ENCODE measurements at regions not wholly inside any gene's neighbourhood (a gene's known extent, or its start where the extent isn't known, plus 50 kb on each side); places are given as distances from the start of the nearest gene placed in this dataset.

DNA sequence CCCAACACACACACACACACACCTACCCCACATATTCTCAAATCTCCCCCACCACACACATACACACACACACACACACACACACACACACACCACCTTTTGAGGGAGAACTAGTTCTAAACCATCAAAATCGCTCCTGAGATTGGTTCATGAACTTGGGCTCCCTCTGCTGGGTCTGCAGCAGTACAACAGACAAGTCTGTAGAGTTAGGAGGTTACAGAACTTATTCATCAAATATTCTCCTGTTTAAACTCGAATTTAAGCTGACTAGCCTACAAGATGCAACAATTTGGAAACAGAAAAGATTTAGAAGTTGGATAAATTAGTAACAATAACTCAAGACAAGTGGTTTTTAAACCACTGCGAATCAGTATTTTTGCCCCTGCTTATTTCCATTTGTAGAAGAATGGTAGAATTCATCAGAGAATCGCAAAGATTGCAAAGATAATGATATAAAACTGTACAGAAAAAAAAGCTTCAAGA is 136.4 kb upstream of the USP15 start:
- no CpG with 5 or more reads among the region's 4 CpGs for WGBS (ENCODE audit: insufficient coverage)

DNA sequence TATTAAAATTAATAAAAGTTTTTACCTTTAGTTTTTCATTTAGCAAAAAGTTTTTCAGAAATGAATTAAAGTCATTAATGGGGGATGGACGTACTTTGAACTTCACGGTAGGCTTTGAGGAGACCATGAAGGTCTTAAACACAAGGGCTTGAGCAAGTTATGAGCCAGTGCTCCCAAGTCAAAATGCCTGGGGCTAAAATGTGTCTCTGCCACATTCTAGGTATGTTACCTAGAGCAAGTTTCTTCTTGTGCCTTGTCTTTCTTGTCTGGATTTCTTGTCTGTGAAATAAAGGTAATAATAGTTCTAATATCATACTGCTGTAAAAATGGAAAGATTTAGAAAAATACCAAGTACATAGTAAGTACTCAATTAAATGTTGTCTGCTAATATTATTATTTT is 132.7 kb upstream of the USP15 start:
- no peaks in the 10 kb centered on the region for H3K36me3 ChIP-seq (ENCODE audit: control insufficient read depth, insufficient read depth, low read length)
- H3K4me1 ChIP-seq (ENCODE audit: control insufficient read depth, insufficient read depth, low read length) = no peaks in the 10 kb centered on the region
- WGBS (ENCODE audit: insufficient coverage) = no CpG with 5 or more reads among the region's 2 CpGs
- H3K9me3 ChIP-seq (ENCODE audit: control insufficient read depth, insufficient read depth, low read length) = no peaks in the 10 kb centered on the region
- H3K27me3 ChIP-seq (ENCODE audit: control insufficient read depth, insufficient read depth, low read length) = no peaks in the 10 kb centered on the region
- no peak overlapping the region for H3K4me3 ChIP-seq (ENCODE audit: low read depth, low read length)
- no peak for DNase-seq (ENCODE audit: low read depth in 4 of 6, low spot score in 6 of 6)
- H3K27ac ChIP-seq (ENCODE audit: low read depth, low read length) = no peak overlapping the region

More for the DNA sequence above, 136.4 kb upstream of the USP15 start:
- H3K4me1 ChIP-seq (ENCODE audit: control insufficient read depth, insufficient read depth, low read length) = no peaks in the 10 kb centered on the region
- no peaks in the 10 kb centered on the region for H3K9me3 ChIP-seq (ENCODE audit: control insufficient read depth, insufficient read depth, low read length)
- no peaks in the 10 kb centered on the region for H3K36me3 ChIP-seq (ENCODE audit: control insufficient read depth, insufficient read depth, low read length)
- no peak overlapping the region for H3K27ac ChIP-seq (ENCODE audit: low read depth, low read length)
- H3K27me3 ChIP-seq (ENCODE audit: control insufficient read depth, insufficient read depth, low read length) = no peaks in the 10 kb centered on the region
- H3K4me3 ChIP-seq (ENCODE audit: low read depth, low read length) = no peak overlapping the region
- DNase-seq (ENCODE audit: low read depth in 4 of 6, low spot score in 6 of 6) = peak in 5 of 6 donors; percentile 17 to 85 (median 35)

DNA sequence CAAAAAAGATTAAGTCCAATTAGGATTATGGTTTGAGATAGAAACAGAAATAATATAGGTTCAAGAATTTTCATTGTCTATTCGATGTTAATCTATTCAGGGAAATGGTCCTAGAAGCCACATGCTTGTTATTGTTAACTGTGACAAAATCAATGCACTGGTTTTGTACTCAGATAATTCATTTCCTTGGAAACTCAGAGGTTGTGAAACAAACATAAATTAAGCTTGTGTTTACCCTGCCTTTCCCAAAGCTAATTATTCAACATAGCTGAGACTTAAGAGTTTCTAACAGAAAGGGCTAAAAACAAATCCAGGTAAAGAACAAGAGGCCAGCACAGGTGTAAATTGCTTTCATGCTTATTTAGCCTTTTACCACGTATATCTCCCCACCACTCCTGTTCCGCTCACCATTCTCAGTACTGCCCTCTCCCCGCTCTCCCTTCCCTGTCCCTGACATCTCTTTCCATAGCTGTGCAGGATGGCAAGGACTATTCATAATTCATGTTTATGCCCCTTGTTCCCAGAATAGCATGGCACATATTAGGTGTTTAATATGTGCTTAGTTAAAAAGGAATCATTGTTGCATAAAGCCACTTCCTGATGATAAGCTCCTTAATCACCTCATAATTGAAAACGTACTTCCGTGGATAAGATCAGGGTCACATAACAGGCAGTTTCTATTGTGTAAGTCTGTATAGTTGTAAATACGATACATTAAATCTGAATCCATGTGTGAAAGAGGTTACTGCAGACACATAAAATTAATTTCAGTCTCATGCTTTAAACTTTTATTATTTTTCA is 131.8 kb upstream of the USP15 start:
- no peak overlapping the region for H3K4me3 ChIP-seq (ENCODE audit: low read depth, low read length)
- no peak overlapping the region for H3K27ac ChIP-seq (ENCODE audit: low read depth, low read length)
- no peaks in the 10 kb centered on the region for H3K9me3 ChIP-seq (ENCODE audit: control insufficient read depth, insufficient read depth, low read length)
- peak in 1 of 6 donors; percentile 15 for DNase-seq (ENCODE audit: low read depth in 4 of 6, low spot score in 6 of 6)
- no peaks in the 10 kb centered on the region for H3K36me3 ChIP-seq (ENCODE audit: control insufficient read depth, insufficient read depth, low read length)
- H3K27me3 ChIP-seq (ENCODE audit: control insufficient read depth, insufficient read depth, low read length) = no peaks in the 10 kb centered on the region
- 55% methylated on average over 4 of the region's 7 CpGs for WGBS (ENCODE audit: insufficient coverage)
- no peaks in the 10 kb centered on the region for H3K4me1 ChIP-seq (ENCODE audit: control insufficient read depth, insufficient read depth, low read length)

DNA sequence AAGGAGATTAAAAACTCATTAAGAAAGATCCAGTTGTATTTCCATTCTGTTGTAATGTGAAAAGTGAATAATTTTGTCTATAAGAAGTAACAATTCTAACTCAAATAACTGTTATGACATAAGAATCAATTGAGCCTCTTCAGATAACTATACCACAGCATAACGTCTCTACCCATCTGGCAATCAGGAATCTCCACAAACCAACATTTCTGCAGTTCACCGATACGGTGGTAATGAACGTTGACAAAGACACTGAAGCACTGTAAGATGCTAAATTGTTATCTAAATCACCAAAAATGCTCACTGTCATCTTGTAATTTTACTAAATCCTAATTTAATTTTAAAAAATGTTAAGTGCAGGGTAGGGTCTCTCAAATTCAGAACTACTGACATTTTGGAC is 130.9 kb upstream of the USP15 start:
- Histone ChIP-seq H3K27me3 (ENCODE audit: control insufficient read depth, insufficient read depth, low read length) (no peaks in the 10 kb centered on the region), H3K36me3 (ENCODE audit: control insufficient read depth, insufficient read depth, low read length) (no peaks in the 10 kb centered on the region), H3K4me1 (ENCODE audit: control insufficient read depth, insufficient read depth, low read length) (no peaks in the 10 kb centered on the region), H3K4me3 (ENCODE audit: low read depth, low read length) (no peak overlapping the region), H3K9me3 (ENCODE audit: control insufficient read depth, insufficient read depth, low read length) (no peaks in the 10 kb centered on the region), H3K27ac (ENCODE audit: low read depth, low read length) (no peak overlapping the region)
- DNase-seq (ENCODE audit: low read depth in 4 of 6, low spot score in 6 of 6) = no peak
- WGBS (ENCODE audit: insufficient coverage) = no CpG with 5 or more reads among the region's 4 CpGs

DNA sequence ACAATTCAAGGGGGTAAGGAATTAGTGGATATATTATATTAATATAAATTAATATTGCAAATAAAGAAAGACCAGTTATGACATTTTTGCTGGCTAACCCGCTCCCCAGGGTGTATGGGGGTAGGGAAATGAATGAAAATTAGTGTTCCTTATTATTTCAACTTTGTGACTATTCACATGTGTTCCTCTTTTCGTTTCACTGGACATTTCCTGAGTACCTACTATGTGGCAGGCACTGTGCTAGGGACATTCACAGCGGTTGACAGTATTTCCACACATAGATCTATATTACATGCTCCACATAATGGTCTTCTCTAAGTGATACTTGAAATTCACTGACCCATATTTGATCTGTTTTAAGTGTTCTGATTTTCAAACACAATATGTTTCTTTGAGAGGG is 129.8 kb upstream of the USP15 start:
- Histone ChIP-seq H3K27me3 (ENCODE audit: control insufficient read depth, insufficient read depth, low read length) (no peaks in the 10 kb centered on the region), H3K27ac (ENCODE audit: low read depth, low read length) (no peak overlapping the region), H3K4me3 (ENCODE audit: low read depth, low read length) (no peak overlapping the region), H3K9me3 (ENCODE audit: control insufficient read depth, insufficient read depth, low read length) (no peaks in the 10 kb centered on the region), H3K4me1 (ENCODE audit: control insufficient read depth, insufficient read depth, low read length) (no peaks in the 10 kb centered on the region), H3K36me3 (ENCODE audit: control insufficient read depth, insufficient read depth, low read length) (no peaks in the 10 kb centered on the region)
- no peak for DNase-seq (ENCODE audit: low read depth in 4 of 6, low spot score in 6 of 6)
- no CpG with 5 or more reads among the region's 3 CpGs for WGBS (ENCODE audit: insufficient coverage)

DNA sequence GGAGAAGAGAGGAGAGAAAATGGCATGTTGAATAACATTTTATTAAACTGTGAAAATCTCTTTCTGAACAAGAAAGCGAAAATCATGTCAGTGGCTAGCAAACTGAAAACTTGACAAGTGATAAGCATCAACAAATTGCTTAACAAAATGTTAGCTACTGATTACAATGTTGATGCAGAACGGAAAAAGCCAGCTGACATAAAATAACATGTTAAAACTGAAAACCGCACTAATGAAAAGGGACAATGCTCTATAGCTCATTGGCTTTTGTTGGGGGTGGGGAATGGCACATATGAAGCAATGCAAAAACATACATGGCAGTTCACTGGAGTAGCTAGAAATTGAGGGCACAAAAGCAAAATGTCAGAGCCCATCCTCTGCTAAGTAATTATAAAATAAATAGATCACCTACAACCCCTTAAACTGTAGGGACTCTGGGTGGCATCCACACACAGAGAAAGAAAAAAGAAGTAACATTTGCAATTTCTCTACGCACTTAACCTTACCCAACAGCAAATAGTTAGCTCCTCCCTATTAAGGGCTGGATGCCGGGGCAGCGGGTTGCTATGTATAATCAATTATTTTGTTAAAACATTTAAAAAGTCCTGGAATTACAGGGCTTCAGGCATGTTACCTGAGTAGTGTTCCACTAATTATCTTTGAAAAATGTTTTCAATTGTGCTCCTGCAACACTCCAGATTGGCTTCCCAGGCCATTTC is 129.2 kb upstream of the USP15 start:
- no peak for DNase-seq (ENCODE audit: low read depth in 4 of 6, low spot score in 6 of 6)
- 83% methylated on average over 1 of the region's 6 CpGs for WGBS (ENCODE audit: insufficient coverage)
- Histone ChIP-seq H3K9me3 (ENCODE audit: control insufficient read depth, insufficient read depth, low read length) (no peaks in the 10 kb centered on the region), H3K27me3 (ENCODE audit: control insufficient read depth, insufficient read depth, low read length) (no peaks in the 10 kb centered on the region), H3K36me3 (ENCODE audit: control insufficient read depth, insufficient read depth, low read length) (no peaks in the 10 kb centered on the region), H3K27ac (ENCODE audit: low read depth, low read length) (no peak overlapping the region), H3K4me3 (ENCODE audit: low read depth, low read length) (no peak overlapping the region), H3K4me1 (ENCODE audit: control insufficient read depth, insufficient read depth, low read length) (no peaks in the 10 kb centered on the region)

DNA sequence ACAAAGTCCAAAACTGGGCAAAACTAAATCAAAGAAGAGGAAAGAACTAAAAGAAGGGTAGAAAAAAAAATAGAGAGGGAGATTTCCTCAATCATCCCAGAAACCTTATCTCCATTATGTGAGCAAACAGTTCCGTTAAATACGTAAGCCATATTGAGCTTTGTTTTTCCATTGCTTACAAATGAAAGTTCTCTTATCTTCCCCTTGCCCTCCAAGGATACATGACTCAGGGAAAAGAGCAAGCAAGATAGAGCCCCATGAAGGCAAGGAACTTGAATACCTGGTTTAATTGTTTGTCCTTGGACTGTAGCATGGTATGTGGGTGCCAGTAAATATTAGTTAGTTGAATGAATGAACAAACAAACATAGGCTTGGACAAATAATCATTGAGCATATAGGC is 126.8 kb upstream of the USP15 start:
- Histone ChIP-seq H3K27ac (ENCODE audit: low read depth, low read length) (no peak overlapping the region), H3K27me3 (ENCODE audit: control insufficient read depth, insufficient read depth, low read length) (no peaks in the 10 kb centered on the region), H3K36me3 (ENCODE audit: control insufficient read depth, insufficient read depth, low read length) (no peaks in the 10 kb centered on the region), H3K4me3 (ENCODE audit: low read depth, low read length) (no peak overlapping the region), H3K4me1 (ENCODE audit: control insufficient read depth, insufficient read depth, low read length) (no peaks in the 10 kb centered on the region), H3K9me3 (ENCODE audit: control insufficient read depth, insufficient read depth, low read length) (no peaks in the 10 kb centered on the region)
- DNase-seq (ENCODE audit: low read depth in 4 of 6, low spot score in 6 of 6) = no peak
- WGBS (ENCODE audit: insufficient coverage) = no CpG with 5 or more reads among the region's 2 CpGs

DNA sequence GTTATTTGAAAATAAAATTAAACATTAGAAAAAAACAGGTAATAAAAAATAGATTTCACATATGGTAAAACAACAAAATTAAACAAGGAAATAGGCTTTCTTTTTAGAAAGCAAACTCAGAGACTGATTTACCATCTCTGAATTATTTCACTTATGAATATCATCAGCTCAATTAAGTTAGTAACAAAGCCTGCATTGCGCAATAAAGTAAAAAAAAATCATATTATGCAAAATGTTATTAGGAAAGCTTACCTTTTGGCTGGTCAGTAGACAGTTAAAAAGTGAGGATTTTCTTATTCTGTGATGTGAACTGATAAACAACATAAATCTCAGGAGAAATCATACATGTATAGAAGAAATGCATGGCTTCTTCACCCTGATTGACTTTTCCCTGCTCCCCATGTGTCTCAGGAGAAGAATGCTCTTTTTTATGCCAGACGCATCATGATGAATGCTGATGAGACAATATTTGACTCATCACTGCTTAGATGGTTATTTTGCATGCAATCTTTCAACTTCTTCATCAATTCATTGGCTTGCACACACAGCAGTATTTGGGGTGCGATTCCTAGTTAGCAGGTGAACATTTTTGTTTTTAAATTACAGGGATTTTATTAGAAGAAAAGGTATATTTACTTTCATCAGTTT is 124.5 kb upstream of the USP15 start:
- Histone ChIP-seq H3K4me3 (ENCODE audit: low read depth, low read length) (no peak overlapping the region), H3K9me3 (ENCODE audit: control insufficient read depth, insufficient read depth, low read length) (no peaks in the 10 kb centered on the region), H3K4me1 (ENCODE audit: control insufficient read depth, insufficient read depth, low read length) (no peaks in the 10 kb centered on the region), H3K27me3 (ENCODE audit: control insufficient read depth, insufficient read depth, low read length) (no peaks in the 10 kb centered on the region), H3K36me3 (ENCODE audit: control insufficient read depth, insufficient read depth, low read length) (no peaks in the 10 kb centered on the region), H3K27ac (ENCODE audit: low read depth, low read length) (no peak overlapping the region)
- WGBS (ENCODE audit: insufficient coverage) = no CpG with 5 or more reads among the region's 3 CpGs
- DNase-seq (ENCODE audit: low read depth in 4 of 6, low spot score in 6 of 6) = no peak

DNA sequence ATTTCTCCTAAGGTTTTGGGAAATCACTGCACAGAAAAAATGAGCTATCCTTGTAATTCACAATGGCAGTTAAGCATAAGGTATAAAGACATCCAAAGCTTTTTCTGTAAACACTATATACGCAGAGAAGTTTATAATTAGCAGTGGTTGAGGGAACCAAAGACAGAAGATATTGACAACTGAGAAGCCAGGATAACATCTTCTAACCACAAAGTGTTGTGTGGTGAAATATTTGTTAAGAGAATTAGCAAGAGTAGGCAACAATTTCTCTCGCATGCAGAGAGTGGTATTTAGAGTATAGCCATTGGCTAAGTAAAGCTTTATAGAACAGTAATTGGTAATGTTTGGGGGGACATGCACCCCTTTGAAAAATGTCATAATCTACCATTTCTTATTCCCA is 123.7 kb upstream of the USP15 start:
- H3K27me3 ChIP-seq (ENCODE audit: control insufficient read depth, insufficient read depth, low read length) = no peaks in the 10 kb centered on the region
- no peaks in the 10 kb centered on the region for H3K4me1 ChIP-seq (ENCODE audit: control insufficient read depth, insufficient read depth, low read length)
- no peaks in the 10 kb centered on the region for H3K9me3 ChIP-seq (ENCODE audit: control insufficient read depth, insufficient read depth, low read length)
- H3K4me3 ChIP-seq (ENCODE audit: low read depth, low read length) = no peak overlapping the region
- DNase-seq (ENCODE audit: low read depth in 4 of 6, low spot score in 6 of 6) = no peak
- H3K36me3 ChIP-seq (ENCODE audit: control insufficient read depth, insufficient read depth, low read length) = no peaks in the 10 kb centered on the region
- no peak overlapping the region for H3K27ac ChIP-seq (ENCODE audit: low read depth, low read length)
- no CpG with 5 or more reads among the region's 2 CpGs for WGBS (ENCODE audit: insufficient coverage)
